BE2C (cell line): ENCODE measurements at regions not wholly inside any gene's neighbourhood (a gene's known extent, or its start where the extent isn't known, plus 50 kb on each side); places are given as distances from the start of the nearest gene placed in this dataset.
A peak's percentile ranks its signal among the peaks of the same experiment; 100 is the strongest.
"Not testable (repeated sequence)": the region's sequence is repeated elsewhere in the genome, so short reads cannot be mapped to it uniquely, and the experiment has no call there.

Experiments
- DNase-seq: peaks from one replicate; pipeline ENCODE4 v3.0.0-alpha.2; 2020
- H3K27me3 ChIP-seq: fragments of 250-450 bp; sonication (Bioruptor Pico); 2 replicates; pipeline ENCODE4 v1.5.1; 2020; ENCODE audit warnings: mild to moderate bottlenecking
- H3K36me3 ChIP-seq: fragments of 250-450 bp; sonication (Bioruptor Pico); 2 replicates; pipeline ENCODE4 v1.5.1; 2020; ENCODE audit warnings: mild to moderate bottlenecking
- H3K4me1 ChIP-seq: fragments of 250-450 bp; sonication (Bioruptor Pico); 2 replicates; pipeline ENCODE4 v1.5.1; 2020
- H3K4me3 ChIP-seq: 2 replicates; pipeline ENCODE4 v1.5.1; 2011; ENCODE audit warnings: low read depth, low read length
- H3K9me3 ChIP-seq: fragments of 250-450 bp; sonication (Bioruptor Pico); 2 replicates; pipeline ENCODE4 v1.5.1; 2020
- TF ChIP-seq, protein P1 (sequence below): IDR thresholded peaks from 2 replicates; pipeline ENCODE4 v1.5.1; 2012; ENCODE audit warnings: mild to moderate bottlenecking, low read depth, low read length

- no peak overlapping the region for H3K4me3 ChIP-seq
- TF ChIP-seq, protein P1, sequence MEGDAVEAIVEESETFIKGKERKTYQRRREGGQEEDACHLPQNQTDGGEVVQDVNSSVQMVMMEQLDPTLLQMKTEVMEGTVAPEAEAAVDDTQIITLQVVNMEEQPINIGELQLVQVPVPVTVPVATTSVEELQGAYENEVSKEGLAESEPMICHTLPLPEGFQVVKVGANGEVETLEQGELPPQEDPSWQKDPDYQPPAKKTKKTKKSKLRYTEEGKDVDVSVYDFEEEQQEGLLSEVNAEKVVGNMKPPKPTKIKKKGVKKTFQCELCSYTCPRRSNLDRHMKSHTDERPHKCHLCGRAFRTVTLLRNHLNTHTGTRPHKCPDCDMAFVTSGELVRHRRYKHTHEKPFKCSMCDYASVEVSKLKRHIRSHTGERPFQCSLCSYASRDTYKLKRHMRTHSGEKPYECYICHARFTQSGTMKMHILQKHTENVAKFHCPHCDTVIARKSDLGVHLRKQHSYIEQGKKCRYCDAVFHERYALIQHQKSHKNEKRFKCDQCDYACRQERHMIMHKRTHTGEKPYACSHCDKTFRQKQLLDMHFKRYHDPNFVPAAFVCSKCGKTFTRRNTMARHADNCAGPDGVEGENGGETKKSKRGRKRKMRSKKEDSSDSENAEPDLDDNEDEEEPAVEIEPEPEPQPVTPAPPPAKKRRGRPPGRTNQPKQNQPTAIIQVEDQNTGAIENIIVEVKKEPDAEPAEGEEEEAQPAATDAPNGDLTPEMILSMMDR: no peak
- H3K27me3 ChIP-seq: no peaks in the 10 kb centered on the region
- H3K9me3 ChIP-seq: no peaks in the 10 kb centered on the region
- no peaks in the 10 kb centered on the region for H3K36me3 ChIP-seq
- DNase-seq: no peak
- H3K4me1 ChIP-seq: no peaks in the 10 kb centered on the region
Measured at GRCh38 chr3:10646531-10647335, 141.3 kb upstream of the ATP2B2 start.

- Histone ChIP-seq H3K27me3 (no peaks in the 10 kb centered on the region), H3K36me3 (no peaks in the 10 kb centered on the region), H3K9me3 (no peaks in the 10 kb centered on the region), H3K4me1 (no peaks in the 10 kb centered on the region), H3K4me3 (no peak overlapping the region)
- TF ChIP-seq, protein P1: no peak
- DNase-seq: no peak
Measured at GRCh38 chr3:10647376-10647775, 142.0 kb upstream of the ATP2B2 start.

GRCh38 chr3:10648181-10648580 is 142.8 kb upstream of the ATP2B2 start:
- H3K4me1 ChIP-seq: no peaks in the 10 kb centered on the region
- no peaks in the 10 kb centered on the region for H3K36me3 ChIP-seq
- DNase-seq: no peak
- TF ChIP-seq, protein P1: no peak
- no peak overlapping the region for H3K4me3 ChIP-seq
- no peaks in the 10 kb centered on the region for H3K27me3 ChIP-seq
- H3K9me3 ChIP-seq: no peaks in the 10 kb centered on the region

DNA sequence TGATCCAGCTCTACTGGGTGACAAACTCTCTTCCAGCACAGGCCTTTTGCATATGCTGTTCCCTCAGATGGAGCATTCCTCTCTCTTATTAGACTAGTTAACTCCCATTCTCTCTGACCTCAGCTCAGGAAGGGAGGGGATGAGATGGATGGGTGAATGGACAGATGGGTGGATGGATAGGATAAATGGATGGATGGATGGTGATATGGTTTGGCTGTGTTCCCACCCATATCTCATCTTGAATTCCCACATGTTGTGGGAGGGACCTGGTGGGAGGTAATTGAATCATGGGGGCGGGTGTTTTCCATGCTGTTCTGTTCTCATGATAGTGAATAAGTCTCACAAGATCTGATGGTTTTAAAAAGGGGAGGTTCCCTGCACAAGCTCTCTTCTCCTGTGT is 144.1 kb upstream of the ATP2B2 start:
- H3K36me3 ChIP-seq, H3K4me1 ChIP-seq, H3K27me3 ChIP-seq, H3K4me3 ChIP-seq, H3K9me3 ChIP-seq: not testable (repeated sequence)
- DNase-seq: peak; percentile 15

DNA sequence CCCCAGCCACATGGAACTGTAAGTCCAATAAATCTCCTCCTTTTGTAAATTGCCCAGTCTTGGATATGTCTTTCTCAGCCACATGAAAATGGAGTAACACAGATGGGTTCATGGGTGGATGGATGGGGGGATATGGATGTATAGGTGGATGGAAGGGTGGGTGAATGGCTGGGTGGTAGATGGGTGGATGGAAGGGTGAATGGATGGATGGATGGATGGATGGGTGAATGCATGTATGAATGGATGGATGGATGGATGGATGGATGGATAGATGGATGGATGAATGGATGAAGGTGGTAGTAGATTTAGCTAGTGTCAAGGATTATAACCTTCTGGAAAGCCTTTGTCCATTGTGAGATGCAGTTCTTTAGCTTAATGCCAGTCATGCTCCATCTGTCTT is 146.1 kb upstream of the ATP2B2 start:
- Histone ChIP-seq H3K27me3 (no peaks in the 10 kb centered on the region), H3K4me3 (no peak overlapping the region), H3K9me3 (no peaks in the 10 kb centered on the region), H3K36me3 (no peaks in the 10 kb centered on the region), H3K4me1 (no peaks in the 10 kb centered on the region)
- DNase-seq: no peak
- TF ChIP-seq, protein P1: no peak

DNA sequence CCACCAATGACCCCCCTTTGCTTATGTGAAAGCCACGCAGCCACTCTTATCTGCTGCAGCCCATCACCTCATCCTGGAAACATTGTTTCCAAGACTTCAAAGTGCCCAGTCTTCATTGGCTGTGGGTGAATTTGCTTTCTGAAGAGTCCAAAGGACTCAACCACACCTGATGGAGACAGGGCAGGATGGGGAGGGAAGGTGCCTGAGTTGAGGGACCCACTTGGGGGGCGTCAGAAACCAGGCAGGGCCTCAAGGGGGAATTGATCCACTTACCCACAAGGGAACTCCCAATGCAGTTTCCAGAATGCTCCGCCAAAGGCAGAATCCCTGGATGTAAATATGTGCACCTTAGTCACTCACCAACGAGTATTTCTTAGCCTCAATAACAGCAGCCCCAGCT is 147.9 kb upstream of the ATP2B2 start:
- no peak overlapping the region for H3K4me3 ChIP-seq
- H3K4me1 ChIP-seq: no peaks in the 10 kb centered on the region
- no peaks in the 10 kb centered on the region for H3K36me3 ChIP-seq
- no peaks in the 10 kb centered on the region for H3K9me3 ChIP-seq
- TF ChIP-seq, protein P1: no peak
- H3K27me3 ChIP-seq: no peaks in the 10 kb centered on the region
- DNase-seq: no peak
